GM18909 (cell line): ENCODE measurements at regions not wholly inside any gene's neighbourhood (a gene's known extent, or its start where the extent isn't known, plus 50 kb on each side); places are given as distances from the start of the nearest gene placed in this dataset.

Experiments
- ATAC-seq: cut with Tn5 transposase; IDR thresholded peaks from one replicate; pipeline ENCODE4 v1.9.1; 2021; ENCODE audit warnings: mild to moderate bottlenecking; ENCODE audit not compliant: unreplicated experiment, poor library complexity

- no peak for ATAC-seq
Observed at GRCh38 chr2:104568247-104568646, 285.7 kb upstream of the POU3F3 start.

- ATAC-seq: no peak
Observed at GRCh38 chr2:104570259-104570658, 283.7 kb upstream of the POU3F3 start.

GRCh38 chr2:104572834-104573233 is 281.1 kb upstream of the POU3F3 start:
- ATAC-seq: no peak

- no peak for ATAC-seq
Observed at GRCh38 chr2:104574367-104574766, 279.5 kb upstream of the POU3F3 start.

- ATAC-seq: peak; percentile 74
Observed at GRCh38 chr2:104577143-104577542, 276.8 kb upstream of the POU3F3 start.

GRCh38 chr2:104582471-104582870 is 271.4 kb upstream of the POU3F3 start:
- ATAC-seq: no peak

- ATAC-seq: no peak
Observed at GRCh38 chr2:104583811-104584210, 270.1 kb upstream of the POU3F3 start.

- no peak for ATAC-seq
Observed at GRCh38 chr2:104584393-104584792, 269.5 kb upstream of the POU3F3 start.

GRCh38 chr2:104595576-104595975 is 258.3 kb upstream of the POU3F3 start:
- ATAC-seq: no peak

GRCh38 chr2:104597942-104598341 is 256.0 kb upstream of the POU3F3 start:
- ATAC-seq: no peak

- ATAC-seq: no peak
Observed at GRCh38 chr2:104598636-104599035, 255.3 kb upstream of the POU3F3 start.

- no peak for ATAC-seq
Observed at GRCh38 chr2:104599787-104600510, 254.0 kb upstream of the POU3F3 start.

- ATAC-seq: no peak
Observed at GRCh38 chr2:104606056-104606455, 247.9 kb upstream of the POU3F3 start.

- ATAC-seq: no peak
Observed at GRCh38 chr2:104616856-104617255, 237.1 kb upstream of the POU3F3 start.

GRCh38 chr2:104620801-104621200 is 233.1 kb upstream of the POU3F3 start:
- ATAC-seq: no peak

GRCh38 chr2:104635608-104636007 is 218.3 kb upstream of the POU3F3 start:
- no peak for ATAC-seq

- ATAC-seq: no peak
Observed at GRCh38 chr2:104638190-104638858, 215.6 kb upstream of the POU3F3 start.

- ATAC-seq: no peak
Observed at GRCh38 chr2:104638859-104639202, 215.1 kb upstream of the POU3F3 start.

- ATAC-seq: no peak
Observed at GRCh38 chr2:104641786-104642185, 212.1 kb upstream of the POU3F3 start.

- ATAC-seq: no peak
Observed at GRCh38 chr2:104648376-104648775, 205.5 kb upstream of the POU3F3 start.

- no peak for ATAC-seq
Observed at GRCh38 chr2:104649866-104650265, 204.0 kb upstream of the POU3F3 start.

GRCh38 chr2:104650405-104650996 is 203.4 kb upstream of the POU3F3 start:
- no peak for ATAC-seq
